ENCODE measurements at regions not wholly inside any gene's neighbourhood (a gene's known extent, or its start where the extent isn't known, plus 50 kb on each side); places are given as distances from the start of the nearest gene placed in this dataset.

GRCh38 chr9:88691091-88691490 is 156.1 kb downstream of the NXNL2 start:
- ATAC-seq (ENCODE audit: low read depth): no peak
- Histone ChIP-seq H3K9me3 (ENCODE audit: severe bottlenecking) (no peaks in the 10 kb centered on the region), H3K27ac (ENCODE audit: poor library complexity, severe bottlenecking) (no peak overlapping the region), H3K27me3 (ENCODE audit: insufficient read depth, poor library complexity, severe bottlenecking) (no peaks in the 10 kb centered on the region), H3K4me3 (ENCODE audit: severe bottlenecking) (no peak overlapping the region), H3K4me1 (ENCODE audit: insufficient read depth, poor library complexity, severe bottlenecking) (no peaks in the 10 kb centered on the region), H3K36me3 (ENCODE audit: low read depth) (no peaks in the 10 kb centered on the region)
- no peak for DNase-seq (ENCODE audit: low spot score)
- no peak for TF ChIP-seq CTCF (IDR thresholded peaks at IDR 0.05; ENCODE audit: poor library complexity, severe bottlenecking)

GRCh38 chr9:88691811-88692210 is 156.8 kb downstream of the NXNL2 start:
- Histone ChIP-seq H3K4me1 (ENCODE audit: insufficient read depth, poor library complexity, severe bottlenecking) (no peaks in the 10 kb centered on the region), H3K9me3 (ENCODE audit: severe bottlenecking) (no peaks in the 10 kb centered on the region), H3K27me3 (ENCODE audit: insufficient read depth, poor library complexity, severe bottlenecking) (no peaks in the 10 kb centered on the region), H3K36me3 (ENCODE audit: low read depth) (no peaks in the 10 kb centered on the region), H3K4me3 (ENCODE audit: severe bottlenecking) (no peak overlapping the region), H3K27ac (ENCODE audit: poor library complexity, severe bottlenecking) (no peak overlapping the region)
- ATAC-seq (ENCODE audit: low read depth) (no peak), DNase-seq (ENCODE audit: low spot score) (no peak)
- no peak for TF ChIP-seq CTCF (IDR thresholded peaks at IDR 0.05; ENCODE audit: poor library complexity, severe bottlenecking)

GRCh38 chr9:88692827-88693226 is 157.8 kb downstream of the NXNL2 start:
- H3K4me1 ChIP-seq (ENCODE audit: insufficient read depth, poor library complexity, severe bottlenecking): no peaks in the 10 kb centered on the region
- H3K27me3 ChIP-seq (ENCODE audit: insufficient read depth, poor library complexity, severe bottlenecking): no peaks in the 10 kb centered on the region
- no peak overlapping the region for H3K4me3 ChIP-seq (ENCODE audit: severe bottlenecking)
- no peaks in the 10 kb centered on the region for H3K9me3 ChIP-seq (ENCODE audit: severe bottlenecking)
- no peak overlapping the region for H3K27ac ChIP-seq (ENCODE audit: poor library complexity, severe bottlenecking)
- TF ChIP-seq CTCF (IDR thresholded peaks at IDR 0.05; ENCODE audit: poor library complexity, severe bottlenecking): no peak
- no peak for ATAC-seq (ENCODE audit: low read depth)
- H3K36me3 ChIP-seq (ENCODE audit: low read depth): no peaks in the 10 kb centered on the region
- DNase-seq (ENCODE audit: low spot score): no peak

- no peak for DNase-seq (ENCODE audit: low spot score)
- TF ChIP-seq CTCF (IDR thresholded peaks at IDR 0.05; ENCODE audit: poor library complexity, severe bottlenecking): no peak
- no peaks in the 10 kb centered on the region for H3K36me3 ChIP-seq (ENCODE audit: low read depth)
- no peaks in the 10 kb centered on the region for H3K9me3 ChIP-seq (ENCODE audit: severe bottlenecking)
- no peak overlapping the region for H3K4me3 ChIP-seq (ENCODE audit: severe bottlenecking)
- no peaks in the 10 kb centered on the region for H3K27me3 ChIP-seq (ENCODE audit: insufficient read depth, poor library complexity, severe bottlenecking)
- no peaks in the 10 kb centered on the region for H3K4me1 ChIP-seq (ENCODE audit: insufficient read depth, poor library complexity, severe bottlenecking)
- no peak for ATAC-seq (ENCODE audit: low read depth)
- H3K27ac ChIP-seq (ENCODE audit: poor library complexity, severe bottlenecking): no peak overlapping the region
Observed at GRCh38 chr9:88694625-88695024, 159.6 kb downstream of the NXNL2 start.

GRCh38 chr9:88696501-88696900 is 161.5 kb downstream of the NXNL2 start:
- no peaks in the 10 kb centered on the region for H3K4me1 ChIP-seq (ENCODE audit: insufficient read depth, poor library complexity, severe bottlenecking)
- no peaks in the 10 kb centered on the region for H3K9me3 ChIP-seq (ENCODE audit: severe bottlenecking)
- no peaks in the 10 kb centered on the region for H3K27me3 ChIP-seq (ENCODE audit: insufficient read depth, poor library complexity, severe bottlenecking)
- H3K27ac ChIP-seq (ENCODE audit: poor library complexity, severe bottlenecking): no peak overlapping the region
- no peak for TF ChIP-seq CTCF (IDR thresholded peaks at IDR 0.05; ENCODE audit: poor library complexity, severe bottlenecking)
- no peak for ATAC-seq (ENCODE audit: low read depth)
- DNase-seq (ENCODE audit: low spot score): no peak
- H3K4me3 ChIP-seq (ENCODE audit: severe bottlenecking): no peak overlapping the region
- H3K36me3 ChIP-seq (ENCODE audit: low read depth): no peaks in the 10 kb centered on the region

All from RWPE2 (cell line).